GM19240 (cell line): ENCODE measurements at regions not wholly inside any gene's neighbourhood (a gene's known extent, or its start where the extent isn't known, plus 50 kb on each side); places are given as distances from the start of the nearest gene placed in this dataset.

ENCODE experiments used
- DNase-seq: peaks from one replicate; pipeline ENCODE4 v3.0.0; 2011; ENCODE audit warnings: low spot score; ENCODE audit not compliant: insufficient read length

GRCh38 chr2:134138115-134138514, 115.8 kb upstream of the MGAT5 start:
- DNase-seq, result no peak

GRCh38 chr2:134139611-134140010, 114.3 kb upstream of the MGAT5 start:
- DNase-seq, result no peak

GRCh38 chr2:134140251-134140661, 113.6 kb upstream of the MGAT5 start:
- no peak for DNase-seq

- no peak for DNase-seq
Observed at GRCh38 chr2:134141598-134142340, 112.1 kb upstream of the MGAT5 start.

- DNase-seq, result no peak
Observed at GRCh38 chr2:134142341-134142738, 111.5 kb upstream of the MGAT5 start.

- DNase-seq, result no peak
Observed at GRCh38 chr2:134142903-134143302, 111.0 kb upstream of the MGAT5 start.

- DNase-seq, result no peak
Observed at GRCh38 chr2:134143568-134143967, 110.3 kb upstream of the MGAT5 start.

GRCh38 chr2:134144081-134144596, 109.7 kb upstream of the MGAT5 start:
- DNase-seq, result no peak

GRCh38 chr2:134144651-134145050, 109.2 kb upstream of the MGAT5 start:
- DNase-seq, result no peak

- no peak for DNase-seq
Observed at GRCh38 chr2:134145519-134145918, 108.4 kb upstream of the MGAT5 start.

- no peak for DNase-seq
Observed at GRCh38 chr2:134146161-134146560, 107.7 kb upstream of the MGAT5 start.

GRCh38 chr2:134146620-134147019, 107.3 kb upstream of the MGAT5 start:
- DNase-seq, result no peak

GRCh38 chr2:134148172-134148571, 105.7 kb upstream of the MGAT5 start:
- no peak for DNase-seq

GRCh38 chr2:134148843-134149472, 104.9 kb upstream of the MGAT5 start:
- DNase-seq, result no peak

- DNase-seq, result no peak
Observed at GRCh38 chr2:134149904-134150303, 104.0 kb upstream of the MGAT5 start.

GRCh38 chr2:134150760-134151159, 103.1 kb upstream of the MGAT5 start:
- DNase-seq, result no peak

GRCh38 chr2:134152045-134153010, 101.5 kb upstream of the MGAT5 start:
- DNase-seq, result no peak

GRCh38 chr2:134153294-134153880, 100.5 kb upstream of the MGAT5 start:
- no peak for DNase-seq

GRCh38 chr2:134154246-134154645, 99.6 kb upstream of the MGAT5 start:
- DNase-seq, result no peak

GRCh38 chr2:134155134-134155533, 98.7 kb upstream of the MGAT5 start:
- peak; percentile 33 for DNase-seq

GRCh38 chr2:134158295-134158694, 95.6 kb upstream of the MGAT5 start:
- DNase-seq, result no peak
